Type B pancreatic cell (in vitro differentiated cells): ENCODE measurements at regions not wholly inside any gene's neighbourhood (a gene's known extent, or its start where the extent isn't known, plus 50 kb on each side); places are given as distances from the start of the nearest gene placed in this dataset.
"Not testable (repeated sequence)": the region's sequence is repeated elsewhere in the genome, so short reads cannot be mapped to it uniquely, and the experiment has no call there.

ENCODE experiments used
- DNase-seq: peaks from one replicate; pipeline ENCODE4 v3.0.0; 2021; ENCODE audit warnings: mixed read lengths; ENCODE audit not compliant: unreplicated experiment; ENCODE audit errors: extremely low spot score
- H3K27ac Mint-ChIP-seq: 2 replicates; pipeline ENCODE4 v1.8.0; 2021; ENCODE audit warnings: mild to moderate bottlenecking, mixed read lengths
- H3K27me3 Mint-ChIP-seq: 2 replicates; pipeline ENCODE4 v1.8.0; 2021; ENCODE audit warnings: mixed read lengths
- H3K36me3 Mint-ChIP-seq: 2 replicates; pipeline ENCODE4 v1.8.0; 2021; ENCODE audit warnings: mixed read lengths
- H3K4me1 Mint-ChIP-seq: one replicate; pipeline ENCODE4 v1.8.0; 2021; ENCODE audit warnings: mixed read lengths; ENCODE audit not compliant: unreplicated experiment
- H3K4me3 Mint-ChIP-seq: 2 replicates; pipeline ENCODE4 v1.8.0; 2021; ENCODE audit warnings: mild to moderate bottlenecking, mixed read lengths
- H3K9me3 Mint-ChIP-seq: 2 replicates; pipeline ENCODE4 v1.8.0; 2021; ENCODE audit warnings: mixed read lengths
- TF ChIP-seq, protein P1 (sequence below): fragments of 200-600 bp; sonication (generic); conservative IDR thresholded peaks from 2 replicates; pipeline ENCODE4 v1.5.0; 2021; ENCODE audit warnings: antibody characterized with exemption, mild to moderate bottlenecking

DNA sequence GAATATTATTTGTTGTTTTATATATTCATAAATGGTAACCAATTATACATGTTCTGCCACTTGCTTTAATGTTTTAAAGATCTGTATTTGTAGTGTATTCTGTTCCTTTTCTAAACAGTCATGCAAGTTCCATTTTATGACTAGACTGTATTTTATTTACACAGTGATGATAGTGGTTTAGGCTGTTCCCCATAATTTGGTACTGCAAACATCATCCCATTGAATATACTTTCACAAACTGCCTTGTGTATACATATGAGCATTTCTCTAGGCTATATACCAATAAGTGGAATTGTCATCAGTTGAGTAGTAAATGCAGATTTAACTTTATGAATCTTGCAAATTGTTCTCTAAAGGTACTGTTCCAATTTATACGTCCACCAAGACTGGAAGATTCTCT, 738.0 kb downstream of the EPHA7 start:
- Mint-ChIP-seq H3K27me3 (peaks cover 3% of the 10 kb centered on the region), H3K9me3 (no peaks in the 10 kb centered on the region), H3K4me1 (peaks cover 8% of the 10 kb centered on the region), H3K27ac (no peak overlapping the region), H3K4me3 (no peak overlapping the region), H3K36me3 (no peaks in the 10 kb centered on the region)
- TF ChIP-seq, protein P1, sequence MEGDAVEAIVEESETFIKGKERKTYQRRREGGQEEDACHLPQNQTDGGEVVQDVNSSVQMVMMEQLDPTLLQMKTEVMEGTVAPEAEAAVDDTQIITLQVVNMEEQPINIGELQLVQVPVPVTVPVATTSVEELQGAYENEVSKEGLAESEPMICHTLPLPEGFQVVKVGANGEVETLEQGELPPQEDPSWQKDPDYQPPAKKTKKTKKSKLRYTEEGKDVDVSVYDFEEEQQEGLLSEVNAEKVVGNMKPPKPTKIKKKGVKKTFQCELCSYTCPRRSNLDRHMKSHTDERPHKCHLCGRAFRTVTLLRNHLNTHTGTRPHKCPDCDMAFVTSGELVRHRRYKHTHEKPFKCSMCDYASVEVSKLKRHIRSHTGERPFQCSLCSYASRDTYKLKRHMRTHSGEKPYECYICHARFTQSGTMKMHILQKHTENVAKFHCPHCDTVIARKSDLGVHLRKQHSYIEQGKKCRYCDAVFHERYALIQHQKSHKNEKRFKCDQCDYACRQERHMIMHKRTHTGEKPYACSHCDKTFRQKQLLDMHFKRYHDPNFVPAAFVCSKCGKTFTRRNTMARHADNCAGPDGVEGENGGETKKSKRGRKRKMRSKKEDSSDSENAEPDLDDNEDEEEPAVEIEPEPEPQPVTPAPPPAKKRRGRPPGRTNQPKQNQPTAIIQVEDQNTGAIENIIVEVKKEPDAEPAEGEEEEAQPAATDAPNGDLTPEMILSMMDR, result no peak
- DNase-seq, result no peak

GRCh38 chr6:92671462-92671861, 747.9 kb downstream of the EPHA7 start:
- H3K4me3 Mint-ChIP-seq, H3K27ac Mint-ChIP-seq, H3K9me3 Mint-ChIP-seq, H3K27me3 Mint-ChIP-seq, DNase-seq, H3K36me3 Mint-ChIP-seq, H3K4me1 Mint-ChIP-seq: not testable (repeated sequence)

GRCh38 chr6:92667843-92668242, 751.5 kb downstream of the EPHA7 start:
- H3K4me1 Mint-ChIP-seq, result no peaks in the 10 kb centered on the region
- H3K9me3 Mint-ChIP-seq, result no peaks in the 10 kb centered on the region
- H3K36me3 Mint-ChIP-seq, result no peaks in the 10 kb centered on the region
- no peak overlapping the region for H3K4me3 Mint-ChIP-seq
- H3K27ac Mint-ChIP-seq, result no peak overlapping the region
- H3K27me3 Mint-ChIP-seq, result no peaks in the 10 kb centered on the region
- no peak for DNase-seq
- TF ChIP-seq, protein P1, result no peak

GRCh38 chr6:92648364-92649086, 770.8 kb downstream of the EPHA7 start:
- Mint-ChIP-seq H3K27ac (no peak overlapping the region), H3K9me3 (peaks cover 8% of the 10 kb centered on the region), H3K4me3 (no peak overlapping the region), H3K27me3 (no peaks in the 10 kb centered on the region), H3K4me1 (no peaks in the 10 kb centered on the region), H3K36me3 (no peaks in the 10 kb centered on the region)
- DNase-seq, result no peak
- TF ChIP-seq, protein P1, result no peak

DNA sequence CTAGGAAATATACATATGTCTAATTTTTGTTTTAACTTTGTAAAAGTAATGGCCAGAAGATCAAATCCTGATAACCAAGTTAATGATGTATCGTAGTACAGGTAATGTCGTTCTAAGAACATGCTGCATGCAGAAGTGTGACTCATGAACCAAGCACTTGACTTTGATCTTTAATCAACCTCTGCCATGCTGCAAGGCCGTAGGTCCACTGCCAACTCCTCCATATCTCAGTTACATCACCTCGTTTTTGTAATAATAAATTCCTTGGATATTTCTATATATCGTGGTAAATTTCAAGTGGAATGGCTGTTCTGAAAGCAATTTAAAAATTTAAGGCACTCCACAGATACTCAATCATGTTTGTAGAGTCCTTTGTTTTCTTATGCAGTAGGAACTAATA, 771.7 kb downstream of the EPHA7 start:
- Mint-ChIP-seq H3K27ac (no peak overlapping the region), H3K9me3 (peaks cover 8% of the 10 kb centered on the region), H3K4me1 (no peaks in the 10 kb centered on the region), H3K27me3 (no peaks in the 10 kb centered on the region), H3K36me3 (no peaks in the 10 kb centered on the region), H3K4me3 (no peak overlapping the region)
- TF ChIP-seq, protein P1, result no peak
- no peak for DNase-seq

GRCh38 chr6:92644104-92644791, 775.1 kb downstream of the EPHA7 start:
- DNase-seq, result peak; percentile 66
- TF ChIP-seq, protein P1, result peak; percentile 70
- not testable (repeated sequence) for H3K36me3 Mint-ChIP-seq, H3K9me3 Mint-ChIP-seq, H3K4me3 Mint-ChIP-seq, H3K27me3 Mint-ChIP-seq, H3K27ac Mint-ChIP-seq, H3K4me1 Mint-ChIP-seq
